Stimulated activated CD8-positive, alpha-beta memory T cell treated with anti-CD3 and anti-CD28 coated beads, Interleukin-4, amount 100 ng/mL, for 48 hours (primary cell): ENCODE measurements at regions not wholly inside any gene's neighbourhood (a gene's known extent, or its start where the extent isn't known, plus 50 kb on each side); places are given as distances from the start of the nearest gene placed in this dataset.
"Not testable (repeated sequence)": the region's sequence is repeated elsewhere in the genome, so short reads cannot be mapped to it uniquely, and the experiment has no call there.

Experiments
- DNase-seq: peaks from one replicate; pipeline ENCODE4 v3.0.0-alpha.2; 2020

DNA sequence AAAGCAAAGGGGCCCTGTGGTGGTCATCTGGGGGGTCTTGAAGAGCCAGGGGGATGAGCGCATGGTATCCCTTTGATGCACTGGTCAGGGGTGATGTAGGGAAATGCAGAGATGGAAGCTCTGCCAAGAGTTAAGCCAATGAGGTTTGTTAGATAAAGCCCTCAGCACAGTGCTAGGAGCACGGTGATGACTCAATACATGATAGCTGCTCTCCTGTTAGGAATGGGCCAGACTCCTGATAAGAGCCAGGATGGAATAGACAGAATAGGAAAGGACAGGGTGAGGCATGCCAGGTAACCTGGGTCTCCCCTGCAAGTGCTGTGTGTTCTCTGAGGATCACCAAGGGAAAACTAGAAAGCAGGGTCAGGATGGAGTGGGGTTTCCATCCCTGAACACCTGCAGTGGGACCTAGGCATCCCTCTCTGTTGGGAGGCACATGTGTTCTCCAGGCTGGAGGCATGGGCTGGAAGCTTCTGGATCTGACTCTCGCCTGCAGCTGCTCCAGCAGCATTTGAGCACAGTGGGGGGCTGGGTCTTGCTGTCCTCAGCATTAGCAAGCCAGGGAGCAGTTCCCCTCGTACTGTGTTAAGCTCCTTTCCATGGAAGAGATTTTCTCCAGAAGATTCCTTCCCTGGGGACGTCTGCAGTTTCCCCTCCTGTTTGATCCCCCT lies 71.8 kb upstream of the TIAM2 start:
- DNase-seq = no peak

DNA sequence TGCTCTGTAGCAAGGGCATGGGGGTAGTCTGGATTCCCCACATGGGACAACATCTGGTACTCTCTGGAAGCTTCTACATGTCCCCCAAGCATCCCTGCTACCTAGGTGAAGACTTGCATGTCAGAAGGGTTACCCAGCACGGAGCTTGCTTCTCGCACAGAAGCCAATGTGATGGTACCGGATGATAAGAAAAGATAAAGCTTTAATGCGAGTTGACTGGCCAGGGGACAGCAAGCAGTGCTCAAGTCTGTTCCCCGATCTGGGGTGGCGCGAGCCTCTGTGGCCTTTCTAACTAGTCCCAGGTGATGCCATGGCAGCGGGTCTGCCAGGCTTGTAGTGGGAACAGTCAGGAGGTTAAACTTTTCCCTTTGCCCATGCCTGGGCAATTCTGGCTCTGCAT lies 70.0 kb upstream of the TIAM2 start:
- DNase-seq = no peak

DNA sequence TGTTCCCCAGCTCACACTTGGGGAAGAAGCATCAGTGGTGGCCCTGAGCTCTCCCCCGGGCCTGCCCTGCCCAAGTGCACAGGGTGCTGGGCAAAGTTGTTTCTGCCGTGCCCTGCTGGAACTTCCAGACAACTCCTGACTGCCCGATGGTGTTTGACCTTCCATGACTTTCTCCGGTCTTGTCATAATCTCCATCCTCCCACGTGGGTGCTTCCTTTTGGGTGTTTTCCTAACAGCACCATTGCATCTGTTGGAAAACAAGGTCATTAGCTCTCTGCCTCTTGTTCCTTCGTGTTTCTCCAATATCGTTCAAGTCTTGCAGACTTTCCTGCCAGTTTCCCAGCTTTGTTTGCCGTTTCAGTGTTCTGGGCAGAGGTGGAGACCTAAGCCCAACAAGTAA lies 68.7 kb upstream of the TIAM2 start:
- DNase-seq = no peak

DNA sequence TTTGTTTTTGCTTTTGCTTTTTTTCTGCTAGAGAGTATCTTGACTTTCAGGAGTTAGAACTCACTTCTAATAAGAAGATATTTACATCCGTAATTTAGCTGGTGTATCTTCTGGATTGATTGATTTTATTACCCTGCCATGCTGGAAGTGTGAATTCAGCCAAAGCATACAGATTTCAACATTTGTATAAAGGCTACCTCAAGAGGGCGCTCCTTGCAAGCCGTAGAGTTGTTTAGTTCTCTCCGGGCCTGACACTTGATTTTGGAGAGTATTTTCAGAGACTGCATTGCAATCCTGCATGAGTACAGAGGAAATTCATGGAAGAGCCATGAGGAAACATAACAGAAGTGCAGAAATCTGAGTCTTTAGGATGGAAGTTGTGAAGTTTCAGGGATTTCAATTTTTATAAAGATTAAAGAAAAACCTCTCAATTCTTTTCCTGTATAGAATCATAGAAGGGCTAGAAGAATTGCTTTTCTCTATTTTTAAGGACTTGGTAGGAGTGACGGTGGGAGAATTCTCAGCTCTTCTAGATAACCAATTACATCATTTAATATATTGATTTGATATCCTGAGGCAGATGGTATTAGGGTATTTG lies 66.7 kb upstream of the TIAM2 start:
- peak; percentile 82 for DNase-seq

DNA sequence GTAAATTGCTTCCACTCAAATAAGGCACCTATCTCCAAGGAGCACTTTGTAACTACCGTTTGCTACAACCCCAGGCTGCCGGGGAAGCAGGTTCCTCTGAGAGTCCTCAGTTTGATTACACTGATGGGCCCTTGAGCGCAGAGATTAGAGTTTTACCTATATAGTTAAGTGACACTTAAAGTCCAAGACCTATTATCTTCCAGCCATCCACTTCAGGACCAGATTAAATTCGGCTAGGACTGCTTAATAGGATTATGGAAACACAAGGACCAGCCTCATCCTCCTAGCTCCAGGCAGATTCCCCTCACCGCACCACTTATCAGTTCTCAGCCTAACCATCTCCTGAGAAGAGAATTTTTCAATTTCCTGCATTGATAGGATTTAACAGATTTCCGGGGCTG lies 64.7 kb upstream of the TIAM2 start:
- DNase-seq = no peak

DNA sequence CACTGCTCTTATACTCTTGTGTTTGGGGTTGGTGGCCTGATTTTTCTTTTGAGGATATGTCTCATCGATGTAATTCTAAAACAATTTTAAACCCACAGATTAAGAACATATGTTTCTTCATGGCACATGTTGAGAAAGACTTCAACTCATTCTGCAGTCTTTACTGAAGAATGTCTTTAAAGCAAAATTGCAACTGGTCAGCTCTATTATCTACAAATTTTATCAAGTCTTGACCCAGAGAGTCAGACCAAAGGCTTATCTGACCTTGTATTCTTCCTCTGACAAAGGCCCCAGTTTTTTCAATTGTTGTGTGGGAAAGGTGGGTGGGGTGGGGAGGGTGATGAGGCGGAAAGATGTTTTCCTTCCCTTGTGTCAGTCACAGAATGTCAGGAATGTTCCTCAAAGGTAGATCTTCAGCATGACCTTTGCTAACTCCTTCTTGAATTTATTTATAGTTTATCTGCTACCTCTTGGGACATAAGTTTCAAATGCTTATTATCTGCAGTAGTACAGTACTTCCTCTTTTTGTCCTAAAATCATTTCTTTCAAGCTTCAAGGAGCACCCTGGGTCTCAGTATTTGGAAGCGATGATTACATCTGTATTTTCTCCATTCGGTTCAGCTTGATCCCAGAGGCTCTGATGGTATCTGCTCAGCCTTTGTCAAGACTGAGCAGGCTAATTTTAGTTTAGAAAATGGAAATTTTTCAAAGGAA lies 63.2 kb upstream of the TIAM2 start:
- no peak for DNase-seq

DNA sequence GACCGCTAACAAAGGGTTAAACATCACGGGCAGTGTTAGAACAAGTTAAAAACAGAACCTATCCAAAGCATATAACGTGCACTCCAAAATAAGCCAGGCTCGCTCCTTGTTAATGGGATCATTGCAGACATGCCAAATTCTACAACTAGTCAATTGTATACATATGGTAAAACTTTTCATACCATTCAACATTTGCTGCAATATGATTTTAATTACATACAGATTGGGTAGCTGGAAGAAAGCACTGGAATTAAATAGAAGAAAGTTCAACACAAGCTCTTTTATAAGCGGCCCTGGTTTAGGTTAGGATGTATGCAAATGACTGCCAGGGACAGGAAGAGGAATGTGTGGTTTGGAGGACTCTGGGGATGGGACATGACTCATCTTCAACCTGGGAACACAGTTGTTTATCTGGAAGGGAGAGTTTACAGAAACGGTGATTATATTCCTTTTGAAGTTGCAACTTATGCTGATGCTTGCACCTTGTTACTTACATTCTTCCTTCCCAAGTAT lies 62.5 kb upstream of the TIAM2 start:
- DNase-seq = no peak

DNA sequence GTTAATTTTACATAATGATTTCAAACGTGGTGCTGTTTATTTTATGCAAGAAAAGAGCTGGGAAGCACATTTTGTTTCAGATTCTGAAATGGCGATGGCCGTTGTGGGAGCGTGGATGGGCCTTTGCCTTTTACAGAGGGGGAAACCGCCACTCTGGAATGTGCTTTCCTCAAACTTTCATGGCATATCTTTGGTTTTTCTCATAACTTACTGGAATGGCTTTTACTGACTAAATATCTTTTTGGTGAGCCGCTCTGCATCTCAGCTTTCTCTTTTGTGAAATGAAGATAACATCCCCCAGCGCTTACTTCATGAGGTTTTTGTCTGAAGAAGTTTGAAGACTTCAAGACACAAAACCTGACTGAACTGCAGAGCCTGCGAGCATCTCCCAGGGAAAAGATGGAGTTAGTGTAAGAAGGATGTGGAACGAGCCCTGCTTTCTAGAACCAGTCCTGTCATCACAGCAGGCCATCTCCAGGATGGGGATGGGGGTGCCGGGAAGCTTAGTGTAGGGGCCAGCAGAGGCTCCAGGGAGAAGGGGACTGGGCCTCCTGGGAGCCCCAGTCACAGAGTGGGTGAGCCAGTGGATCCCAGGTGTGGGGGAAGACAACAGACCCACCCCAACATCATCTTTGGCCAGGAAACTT lies 61.8 kb upstream of the TIAM2 start:
- DNase-seq = no peak

DNA sequence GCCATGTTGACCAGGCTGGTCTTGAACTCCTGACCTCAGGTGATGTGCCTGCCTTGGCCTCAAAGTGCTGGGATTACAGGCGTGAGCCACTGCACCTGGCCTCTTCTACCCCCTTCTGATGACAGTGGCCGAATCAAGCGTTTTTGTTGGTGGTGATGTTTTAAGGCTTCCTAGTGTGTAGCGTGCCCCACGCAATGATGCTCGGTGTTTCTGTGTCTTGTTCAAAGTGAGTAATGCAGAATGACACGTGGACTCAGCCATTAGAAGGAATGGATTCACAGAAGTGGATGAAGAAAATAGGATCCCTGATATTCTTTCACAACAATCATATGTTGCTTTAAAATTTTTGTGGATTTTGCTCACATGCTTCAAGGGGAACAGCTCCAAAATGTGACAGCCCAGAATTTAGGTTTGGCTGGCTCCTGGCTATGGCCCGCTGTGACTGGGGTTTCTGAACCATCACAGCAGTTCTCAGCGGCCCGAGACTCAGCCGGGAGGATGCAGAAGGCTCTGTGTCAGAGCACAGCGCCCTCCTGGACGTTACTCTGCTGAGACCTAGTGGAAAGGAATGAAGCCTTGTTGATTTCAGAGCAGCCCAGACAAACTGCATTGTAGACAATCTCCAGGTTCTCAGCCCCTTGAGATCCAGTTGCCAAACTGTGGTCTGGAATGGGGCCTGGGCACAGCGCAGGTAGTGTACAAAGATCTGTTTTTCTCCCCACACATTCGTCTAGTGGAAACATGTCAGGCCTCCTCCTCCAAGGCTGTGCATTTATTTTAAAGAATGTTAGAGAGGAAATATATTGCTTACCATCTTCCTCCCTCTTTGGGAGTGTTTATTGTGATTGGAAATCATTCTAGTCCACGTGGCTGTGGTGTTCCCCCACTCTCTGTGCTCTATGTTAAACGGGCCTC lies 57.6 kb upstream of the TIAM2 start:
- no peak for DNase-seq

DNA sequence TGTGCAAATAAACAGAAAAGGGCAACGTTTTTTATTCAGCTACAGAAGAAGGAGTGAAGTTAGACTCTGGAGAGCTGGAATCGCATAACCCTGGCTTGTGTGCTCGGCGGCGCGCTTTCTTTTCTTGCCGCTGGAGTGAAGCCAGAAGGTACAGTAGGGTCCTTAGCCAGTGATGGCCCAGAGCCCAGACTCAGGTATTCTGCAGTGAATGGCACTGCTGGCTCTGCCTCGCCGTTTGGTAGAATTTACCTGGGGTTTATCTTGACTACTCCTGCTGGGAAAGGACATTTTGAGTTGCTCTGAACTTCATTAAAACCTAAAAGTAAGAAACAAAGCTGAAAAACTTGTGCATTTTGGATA lies 56.9 kb upstream of the TIAM2 start:
- no peak for DNase-seq

DNA sequence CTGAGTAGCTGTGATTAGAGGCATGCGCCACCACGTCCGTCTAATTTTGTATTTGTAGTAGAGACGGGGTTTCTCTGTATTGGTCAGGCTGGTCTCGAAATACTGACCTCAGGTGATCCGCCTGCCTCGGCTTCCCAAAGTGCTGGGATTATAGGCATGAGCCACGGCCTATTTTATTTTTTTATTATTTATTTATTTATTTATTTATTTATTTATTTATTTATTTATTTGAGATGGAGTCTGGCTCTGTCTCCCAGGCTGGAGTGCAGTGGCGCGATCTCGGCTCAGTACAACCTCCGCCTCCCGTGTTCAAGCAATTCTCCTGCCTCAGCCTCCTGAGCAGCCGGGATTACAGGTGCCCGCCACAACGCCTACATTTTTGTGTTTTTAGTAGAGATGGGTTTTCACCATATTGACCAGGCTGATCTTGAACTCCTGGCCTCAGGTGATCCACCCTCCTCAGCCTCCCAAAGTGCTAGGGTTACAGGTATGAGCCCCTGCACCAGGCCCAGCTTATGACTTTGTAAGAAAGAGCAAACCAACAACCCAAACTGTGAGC lies 56.3 kb upstream of the TIAM2 start:
- not testable (repeated sequence) for DNase-seq

DNA sequence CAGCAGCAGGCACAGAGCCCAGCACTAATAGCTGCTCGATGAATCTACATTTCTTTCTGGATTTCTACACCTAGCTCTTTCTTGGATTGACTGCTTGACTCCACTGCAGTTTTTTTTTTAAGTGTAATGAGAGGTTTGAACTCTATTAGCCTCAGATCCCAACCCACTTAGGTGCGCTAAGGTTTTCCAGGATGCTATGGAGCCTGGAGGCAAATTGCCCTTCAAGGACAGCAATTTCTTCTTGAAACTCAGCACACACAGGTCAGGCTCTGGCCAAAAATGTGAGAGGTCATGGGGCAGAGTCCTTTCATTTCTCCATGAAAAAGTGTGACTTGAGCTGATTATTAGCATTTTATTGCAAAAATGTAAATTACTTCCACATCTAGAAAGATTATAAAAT lies 52.3 kb upstream of the TIAM2 start:
- no peak for DNase-seq

DNA sequence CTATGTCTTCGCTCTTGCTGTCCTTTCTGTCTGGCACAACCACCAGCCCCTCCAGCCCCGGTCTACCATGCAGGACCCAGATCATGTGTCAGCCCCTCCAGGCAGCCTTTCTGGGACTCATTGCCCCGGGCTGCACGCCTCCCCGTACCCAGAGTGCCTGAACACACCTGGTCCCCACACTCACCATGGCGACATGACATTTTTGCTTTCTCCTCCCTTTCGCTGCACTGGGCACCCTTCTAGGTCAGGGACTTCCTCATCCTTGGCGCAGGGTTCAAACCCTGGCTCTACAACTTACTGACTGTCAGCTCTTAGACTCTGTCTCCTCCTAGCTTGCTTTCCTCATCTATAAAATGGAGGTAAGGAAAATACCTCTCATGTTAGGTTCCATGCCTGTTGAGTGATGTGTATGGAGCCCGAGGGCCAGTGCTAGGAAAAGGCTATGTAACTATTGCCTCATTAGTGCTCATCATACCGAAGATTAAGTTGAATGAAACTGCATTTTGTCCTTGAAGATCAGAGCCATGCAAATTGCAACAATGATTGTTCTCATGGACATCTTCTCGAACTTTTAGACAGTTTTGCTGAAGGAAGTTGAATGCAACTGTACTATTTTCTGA lies 49.7 kb upstream of the TIAM2 start:
- no peak for DNase-seq
